ENCODE measurements at regions not wholly inside any gene's neighbourhood (a gene's known extent, or its start where the extent isn't known, plus 50 kb on each side); places are given as distances from the start of the nearest gene placed in this dataset.

GRCh38 chr21:23968008-23968407, 1639.3 kb downstream of the MRPL39 start:
- no peak for TF ChIP-seq CTCF (IDR thresholded peaks at IDR 0.05)
- no peak for TF ChIP-seq POLR2AphosphoS5 (IDR thresholded peaks at IDR 0.05)
- no peak for TF ChIP-seq POLR2A (IDR thresholded peaks at IDR 0.05)
